Naive thymus-derived CD4-positive, alpha-beta T cell (primary cell): ENCODE measurements at regions not wholly inside any gene's neighbourhood (a gene's known extent, or its start where the extent isn't known, plus 50 kb on each side); places are given as distances from the start of the nearest gene placed in this dataset.

Experiments
- ATAC-seq: fragments of 150-1000 bp; cut with Tn5 transposase; 2 replicates; pipeline ENCODE4 v1.10.0; 2021; ENCODE audit warnings: mild to moderate bottlenecking, moderate library complexity
- CTCF ChIA-PET: fragments of 350-600 bp; sonication (Branson Sonifier 250); formaldehyde crosslinking; loops from one replicate; lab custom pipeline; 2021; ENCODE audit warnings: antibody characterized with exemption; lab: Charles Lee
- POLR2A ChIA-PET: fragments of 350-600 bp; sonication (Branson Sonifier 250); formaldehyde crosslinking; loops from one replicate; lab custom pipeline; 2021; ENCODE audit warnings: antibody characterized with exemption, inconsistent platforms; lab: Charles Lee
- DNase-seq, 9 donors: peaks; one replicate each; pipeline versions ENCODE4 v3.0.0 to v3.0.0-alpha.2; 2020 to 2022; ENCODE audit warnings: mixed read lengths in 1 of 9
- H3K27ac ChIP-seq: one replicate; pipeline ENCODE4 v1.7.0; 2013; ENCODE audit warnings: mild to moderate bottlenecking, low read depth, low read length, moderate library complexity
- H3K27me3 ChIP-seq, 2 donors: one replicate each; pipeline ENCODE4 v1.7.0; 2013; ENCODE audit warnings: low read length in 2 of 2, mild to moderate bottlenecking in 2 of 2, moderate library complexity in 2 of 2; ENCODE audit not compliant: control insufficient read depth in 2 of 2, insufficient read depth in 2 of 2
- H3K36me3 ChIP-seq, 3 experiments: 1 replicate in 2 of 3; 2 replicates in 1 of 3; pipeline ENCODE4 v1.7.0; 2013; ENCODE audit warnings: low read length in 3 of 3, mild to moderate bottlenecking in 3 of 3, moderate library complexity in 1 of 3; ENCODE audit not compliant: insufficient read depth in 3 of 3, control insufficient read depth in 2 of 3
- H3K4me1 ChIP-seq, 2 donors: one replicate each; pipeline ENCODE4 v1.7.0; 2013; ENCODE audit warnings: low read length in 2 of 2, mild to moderate bottlenecking in 2 of 2, moderate library complexity in 1 of 2; ENCODE audit not compliant: control insufficient read depth in 2 of 2, insufficient read depth in 2 of 2
- H3K4me3 ChIP-seq: 2 replicates; pipeline ENCODE4 v1.7.0; 2013; ENCODE audit warnings: mild to moderate bottlenecking, low read length
- H3K9me3 ChIP-seq, 3 experiments: 1 replicate in 2 of 3; 2 replicates in 1 of 3; pipeline ENCODE4 v1.7.0; 2013; ENCODE audit warnings: low read length in 3 of 3; ENCODE audit not compliant: control insufficient read depth in 2 of 3
- H3K27ac Mint-ChIP-seq, 9 donors: one replicate each; pipeline ENCODE4 v1.8.0; 2020 to 2022; ENCODE audit warnings: mixed read lengths in 9 of 9, mild to moderate bottlenecking in 8 of 9, moderate library complexity in 5 of 9, inconsistent platforms in 2 of 9
- H3K27me3 Mint-ChIP-seq, 5 donors: one replicate each; pipeline ENCODE4 v1.8.0; 2021 to 2022; ENCODE audit warnings: mixed read lengths in 5 of 5, mild to moderate bottlenecking in 1 of 5
- H3K36me3 Mint-ChIP-seq, 5 donors: one replicate each; pipeline ENCODE4 v1.8.0; 2020 to 2022; ENCODE audit warnings: mixed read lengths in 5 of 5, mild to moderate bottlenecking in 3 of 5, inconsistent platforms in 1 of 5
- H3K4me1 Mint-ChIP-seq, 7 donors: one replicate each; pipeline ENCODE4 v1.8.0; 2020 to 2022; ENCODE audit warnings: mixed read lengths in 7 of 7, mild to moderate bottlenecking in 3 of 7, inconsistent platforms in 1 of 7
- H3K4me3 Mint-ChIP-seq, 10 donors: one replicate each; pipeline ENCODE4 v1.8.0; 2020 to 2022; ENCODE audit warnings: mild to moderate bottlenecking in 10 of 10, mixed read lengths in 10 of 10, moderate library complexity in 6 of 10, inconsistent platforms in 2 of 10
- H3K9me3 Mint-ChIP-seq, 11 donors: one replicate each; pipeline ENCODE4 v1.8.0; 2020 to 2022; ENCODE audit warnings: mixed read lengths in 11 of 11, mild to moderate bottlenecking in 4 of 11, inconsistent platforms in 1 of 11, moderate library complexity in 1 of 11
- intact Hi-C, 2 donors: fragments of 100-400 bp; cut with micrococcal nuclease; formaldehyde crosslinking; loops; one replicate each; pipeline ENCODE4 v1.15.1; 2023

DNA sequence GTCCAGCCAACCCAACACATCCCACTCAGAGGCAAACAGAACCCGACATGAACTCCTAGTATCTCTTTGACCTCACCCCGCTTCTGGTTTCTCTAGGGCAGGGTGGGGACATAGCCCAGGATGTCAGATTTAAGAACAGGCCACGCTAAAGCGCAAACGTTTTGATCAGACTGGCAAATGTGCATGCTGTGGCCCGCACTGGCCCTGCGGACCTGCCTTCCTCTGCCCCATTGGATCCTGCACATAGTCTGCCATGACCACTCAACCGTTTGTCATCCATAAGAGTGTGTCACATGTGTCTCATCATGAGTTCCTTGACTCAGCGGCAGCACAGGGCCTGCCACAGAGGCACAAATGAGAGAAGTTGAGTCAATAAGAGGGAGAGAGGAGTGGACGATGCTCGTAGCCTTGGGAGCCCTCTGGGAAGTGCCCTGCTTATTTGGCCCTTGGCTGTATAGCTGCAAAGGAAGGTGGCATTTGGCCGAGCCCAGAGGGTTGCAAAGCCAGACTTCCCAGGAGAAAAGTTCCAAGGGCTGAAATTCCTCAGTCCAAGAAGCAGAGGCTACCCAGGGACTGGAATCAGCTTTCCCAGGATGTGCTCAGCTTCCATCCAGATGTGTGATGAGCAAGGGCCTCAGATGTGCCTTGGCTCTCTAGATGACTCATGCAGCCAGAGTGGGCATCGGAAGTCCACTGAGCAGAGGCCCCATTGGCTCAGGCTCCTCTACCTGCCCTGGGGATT is 55.5 kb upstream of the SLCO2A1 start:
- no peaks in the 10 kb centered on the region for H3K36me3 ChIP-seq
- H3K9me3 ChIP-seq = no peaks in the 10 kb centered on the region
- CTCF ChIA-PET = no interaction called here
- H3K36me3 Mint-ChIP-seq = no peaks in the 10 kb centered on the region
- H3K4me1 ChIP-seq = no peaks in the 10 kb centered on the region
- H3K27ac Mint-ChIP-seq = no peak overlapping the region
- H3K4me3 ChIP-seq = no peak overlapping the region
- intact Hi-C loops = no loop called here
- H3K9me3 Mint-ChIP-seq = peaks cover 0 to 16% (median 6%) of the 10 kb centered on the region in 11 donors
- no peak overlapping the region for H3K27ac ChIP-seq
- peaks cover 0 to 10% (median 2%) of the 10 kb centered on the region in 5 donors for H3K27me3 Mint-ChIP-seq
- no peak for DNase-seq
- no peaks in the 10 kb centered on the region for H3K27me3 ChIP-seq
- ATAC-seq = no peak
- H3K4me1 Mint-ChIP-seq = no peaks in the 10 kb centered on the region
- POLR2A ChIA-PET = no interaction called here
- H3K4me3 Mint-ChIP-seq = no peak overlapping the region

- H3K4me3 ChIP-seq = no peak overlapping the region
- H3K4me1 ChIP-seq = no peaks in the 10 kb centered on the region
- Mint-ChIP-seq H3K27me3 (peaks cover 0 to 10% (median 2%) of the 10 kb centered on the region in 5 donors), H3K36me3 (no peaks in the 10 kb centered on the region), H3K4me3 (no peak overlapping the region), H3K4me1 (no peaks in the 10 kb centered on the region), H3K9me3 (peaks cover 0 to 16% (median 6%) of the 10 kb centered on the region in 11 donors), H3K27ac (no peak overlapping the region)
- no peaks in the 10 kb centered on the region for H3K27me3 ChIP-seq
- H3K9me3 ChIP-seq = no peaks in the 10 kb centered on the region
- ATAC-seq (peak; percentile 16), DNase-seq (no peak)
- intact Hi-C loops = no loop called here
- POLR2A ChIA-PET = no interaction called here
- no peak overlapping the region for H3K27ac ChIP-seq
- H3K36me3 ChIP-seq = no peaks in the 10 kb centered on the region
- CTCF ChIA-PET = no interaction called here
These were observed 54.7 kb upstream of the SLCO2A1 start for GRCh38 chr3:134084242-134084950.

- Histone ChIP-seq H3K27ac (no peak overlapping the region), H3K27me3 (no peaks in the 10 kb centered on the region), H3K4me1 (no peaks in the 10 kb centered on the region), H3K4me3 (no peak overlapping the region), H3K36me3 (no peaks in the 10 kb centered on the region), H3K9me3 (no peaks in the 10 kb centered on the region)
- intact Hi-C loops = no loop called here
- Mint-ChIP-seq H3K9me3 (peaks cover 0 to 12% (median 6%) of the 10 kb centered on the region in 11 donors), H3K36me3 (no peaks in the 10 kb centered on the region), H3K4me3 (no peak overlapping the region), H3K4me1 (no peaks in the 10 kb centered on the region), H3K27me3 (peaks cover 0 to 10% (median 5%) of the 10 kb centered on the region in 5 donors), H3K27ac (no peak overlapping the region)
- ChIA-PET CTCF (no interaction called here), POLR2A (no interaction called here)
- DNase-seq (no peak), ATAC-seq (no peak)
These were observed 54.0 kb upstream of the SLCO2A1 start for GRCh38 chr3:134083626-134084241.

GRCh38 chr3:134083008-134083407 is 53.3 kb upstream of the SLCO2A1 start:
- Histone ChIP-seq H3K36me3 (no peaks in the 10 kb centered on the region), H3K4me3 (no peak overlapping the region), H3K9me3 (no peaks in the 10 kb centered on the region), H3K27me3 (no peaks in the 10 kb centered on the region), H3K4me1 (no peaks in the 10 kb centered on the region), H3K27ac (no peak overlapping the region)
- Mint-ChIP-seq H3K9me3 (peaks cover 0 to 7% (median 2%) of the 10 kb centered on the region in 11 donors), H3K36me3 (no peaks in the 10 kb centered on the region), H3K4me1 (no peaks in the 10 kb centered on the region), H3K27ac (no peak overlapping the region), H3K4me3 (no peak overlapping the region), H3K27me3 (peaks cover 0 to 10% (median 5%) of the 10 kb centered on the region in 5 donors)
- intact Hi-C loops = no loop called here
- DNase-seq (no peak), ATAC-seq (no peak)
- CTCF ChIA-PET = no interaction called here
- POLR2A ChIA-PET = no interaction called here

DNA sequence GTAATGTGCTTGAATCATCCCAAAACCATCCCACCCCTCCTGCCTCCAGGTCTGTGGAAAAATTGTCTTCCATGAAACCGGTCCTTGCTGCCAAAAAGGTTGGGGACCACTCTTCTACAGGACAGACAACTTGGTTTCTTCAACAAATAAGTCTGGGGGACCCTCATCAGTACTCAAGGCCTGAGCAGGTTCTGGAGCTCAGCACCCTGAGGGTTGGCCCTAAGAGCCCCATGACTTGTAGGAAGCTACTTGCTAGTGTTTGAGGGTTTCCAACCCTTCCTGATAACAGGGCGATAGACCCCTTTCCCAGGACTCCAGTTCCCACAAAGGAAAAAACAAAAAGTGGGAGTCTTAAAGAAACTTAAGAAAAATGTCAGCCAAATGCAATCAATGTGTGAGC is 52.9 kb upstream of the SLCO2A1 start:
- CTCF ChIA-PET = no interaction called here
- no peaks in the 10 kb centered on the region for H3K9me3 ChIP-seq
- no peaks in the 10 kb centered on the region for H3K27me3 ChIP-seq
- intact Hi-C loops = no loop called here
- POLR2A ChIA-PET = no interaction called here
- DNase-seq (no peak), ATAC-seq (no peak)
- H3K36me3 ChIP-seq = no peaks in the 10 kb centered on the region
- no peak overlapping the region for H3K4me3 ChIP-seq
- Mint-ChIP-seq H3K9me3 (peaks cover 0 to 7% (median 0%) of the 10 kb centered on the region in 11 donors), H3K27ac (no peak overlapping the region), H3K27me3 (peaks cover 0 to 10% (median 5%) of the 10 kb centered on the region in 5 donors), H3K4me3 (no peak overlapping the region), H3K4me1 (no peaks in the 10 kb centered on the region), H3K36me3 (no peaks in the 10 kb centered on the region)
- no peak overlapping the region for H3K27ac ChIP-seq
- H3K4me1 ChIP-seq = no peaks in the 10 kb centered on the region

DNA sequence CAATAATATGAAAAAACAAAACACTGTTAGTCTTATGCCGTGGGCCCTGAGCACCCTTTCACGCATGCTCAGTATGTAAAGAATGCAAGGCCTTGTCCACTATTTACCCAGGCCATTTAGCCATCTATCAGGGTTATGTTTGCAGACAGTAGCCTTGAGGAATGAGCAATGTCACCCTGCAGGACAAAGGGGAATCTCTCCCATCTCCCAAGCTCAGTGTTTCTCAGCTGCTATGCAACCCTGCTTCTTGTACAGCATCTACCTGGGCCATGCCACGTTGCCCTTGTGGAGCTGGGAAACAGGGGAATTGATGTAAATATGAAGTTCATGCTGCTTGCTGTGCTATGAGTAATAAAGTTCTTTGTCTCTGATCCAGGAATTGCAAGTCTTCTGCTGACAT is 51.5 kb upstream of the SLCO2A1 start:
- ChIA-PET CTCF (no interaction called here), POLR2A (no interaction called here)
- Histone ChIP-seq H3K4me1 (no peaks in the 10 kb centered on the region), H3K36me3 (no peaks in the 10 kb centered on the region), H3K9me3 (no peaks in the 10 kb centered on the region), H3K27ac (no peak overlapping the region), H3K4me3 (no peak overlapping the region), H3K27me3 (no peaks in the 10 kb centered on the region)
- peaks cover 0 to 5% (median 0%) of the 10 kb centered on the region in 11 donors for H3K9me3 Mint-ChIP-seq
- no peak overlapping the region for H3K4me3 Mint-ChIP-seq
- ATAC-seq = no peak
- H3K36me3 Mint-ChIP-seq = no peaks in the 10 kb centered on the region
- peaks cover 0 to 2% (median 0%) of the 10 kb centered on the region in 7 donors for H3K4me1 Mint-ChIP-seq
- intact Hi-C loops = no loop called here
- H3K27me3 Mint-ChIP-seq = peaks cover 0 to 14% (median 5%) of the 10 kb centered on the region in 5 donors
- H3K27ac Mint-ChIP-seq = no peak overlapping the region
- no peak for DNase-seq
